Type B pancreatic cell (in vitro differentiated cells): ENCODE measurements at regions not wholly inside any gene's neighbourhood (a gene's known extent, or its start where the extent isn't known, plus 50 kb on each side); places are given as distances from the start of the nearest gene placed in this dataset.

Experiments used
- DNase-seq: peaks from one replicate; pipeline ENCODE4 v3.0.0; 2021; ENCODE audit warnings: mixed read lengths; ENCODE audit not compliant: unreplicated experiment; ENCODE audit errors: extremely low spot score
- H3K27ac Mint-ChIP-seq: 2 replicates; pipeline ENCODE4 v1.8.0; 2021; ENCODE audit warnings: mild to moderate bottlenecking, mixed read lengths
- H3K27me3 Mint-ChIP-seq: 2 replicates; pipeline ENCODE4 v1.8.0; 2021; ENCODE audit warnings: mixed read lengths
- H3K36me3 Mint-ChIP-seq: 2 replicates; pipeline ENCODE4 v1.8.0; 2021; ENCODE audit warnings: mixed read lengths
- H3K4me1 Mint-ChIP-seq: one replicate; pipeline ENCODE4 v1.8.0; 2021; ENCODE audit warnings: mixed read lengths; ENCODE audit not compliant: unreplicated experiment
- H3K4me3 Mint-ChIP-seq: 2 replicates; pipeline ENCODE4 v1.8.0; 2021; ENCODE audit warnings: mild to moderate bottlenecking, mixed read lengths
- H3K9me3 Mint-ChIP-seq: 2 replicates; pipeline ENCODE4 v1.8.0; 2021; ENCODE audit warnings: mixed read lengths
- TF ChIP-seq, protein P1 (sequence below): fragments of 200-600 bp; sonication (generic); conservative IDR thresholded peaks from 2 replicates; pipeline ENCODE4 v1.5.0; 2021; ENCODE audit warnings: antibody characterized with exemption, mild to moderate bottlenecking

DNA sequence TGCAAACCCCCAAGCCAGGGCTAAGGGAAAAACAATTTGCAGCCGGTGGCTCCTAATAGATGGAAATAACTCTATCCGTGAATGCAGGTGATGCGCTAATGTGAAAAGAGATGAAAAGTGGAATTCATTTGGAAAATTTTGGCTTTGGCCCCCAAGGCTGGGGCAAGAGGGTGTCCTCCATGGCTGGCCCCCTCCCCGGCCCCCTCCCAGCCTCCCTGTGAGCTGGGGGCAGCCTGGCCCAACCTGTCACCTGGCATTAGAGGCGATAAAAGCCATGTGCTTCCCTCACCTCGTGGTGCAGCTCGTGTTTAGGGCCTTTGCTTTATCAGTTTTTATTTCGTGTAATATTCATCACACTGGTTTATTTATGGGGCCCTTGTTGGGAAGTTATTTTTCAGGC lies 267.2 kb downstream of the ENGASE start:
- DNase-seq, result no peak
- Mint-ChIP-seq H3K27me3 (peaks cover 47% of the 10 kb centered on the region), H3K36me3 (no peaks in the 10 kb centered on the region), H3K9me3 (peaks cover 10% of the 10 kb centered on the region), H3K4me3 (no peak overlapping the region), H3K27ac (no peak overlapping the region), H3K4me1 (no peaks in the 10 kb centered on the region)
- TF ChIP-seq, protein P1, sequence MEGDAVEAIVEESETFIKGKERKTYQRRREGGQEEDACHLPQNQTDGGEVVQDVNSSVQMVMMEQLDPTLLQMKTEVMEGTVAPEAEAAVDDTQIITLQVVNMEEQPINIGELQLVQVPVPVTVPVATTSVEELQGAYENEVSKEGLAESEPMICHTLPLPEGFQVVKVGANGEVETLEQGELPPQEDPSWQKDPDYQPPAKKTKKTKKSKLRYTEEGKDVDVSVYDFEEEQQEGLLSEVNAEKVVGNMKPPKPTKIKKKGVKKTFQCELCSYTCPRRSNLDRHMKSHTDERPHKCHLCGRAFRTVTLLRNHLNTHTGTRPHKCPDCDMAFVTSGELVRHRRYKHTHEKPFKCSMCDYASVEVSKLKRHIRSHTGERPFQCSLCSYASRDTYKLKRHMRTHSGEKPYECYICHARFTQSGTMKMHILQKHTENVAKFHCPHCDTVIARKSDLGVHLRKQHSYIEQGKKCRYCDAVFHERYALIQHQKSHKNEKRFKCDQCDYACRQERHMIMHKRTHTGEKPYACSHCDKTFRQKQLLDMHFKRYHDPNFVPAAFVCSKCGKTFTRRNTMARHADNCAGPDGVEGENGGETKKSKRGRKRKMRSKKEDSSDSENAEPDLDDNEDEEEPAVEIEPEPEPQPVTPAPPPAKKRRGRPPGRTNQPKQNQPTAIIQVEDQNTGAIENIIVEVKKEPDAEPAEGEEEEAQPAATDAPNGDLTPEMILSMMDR, result no peak

DNA sequence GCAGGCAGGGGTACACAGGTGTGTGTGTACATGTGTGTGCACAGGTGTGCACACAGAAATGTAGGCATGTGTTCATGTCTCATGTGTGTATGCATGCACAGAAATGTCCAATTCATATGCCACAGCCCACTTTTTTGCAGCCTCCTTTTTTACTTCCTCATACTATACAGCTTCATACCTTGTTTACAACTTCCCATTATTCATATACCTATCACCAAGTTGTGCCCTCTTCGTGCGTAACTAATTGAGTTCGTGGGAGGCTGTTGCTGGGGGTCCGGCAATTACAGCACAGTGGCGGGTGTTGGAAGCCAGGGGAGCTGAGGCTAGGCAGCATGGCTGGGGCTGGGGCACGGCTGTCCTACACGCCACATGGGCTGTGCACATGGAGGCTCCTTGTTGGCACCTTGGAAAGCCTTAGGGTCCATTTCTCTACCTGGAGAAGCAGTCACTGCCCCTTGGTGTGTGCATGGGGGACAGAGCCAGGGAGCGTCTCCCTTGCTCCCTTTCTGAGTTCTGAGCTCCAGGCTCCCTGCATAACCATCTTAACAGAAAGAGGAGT lies 266.7 kb downstream of the ENGASE start:
- Mint-ChIP-seq H3K9me3 (peaks cover 10% of the 10 kb centered on the region), H3K36me3 (no peaks in the 10 kb centered on the region), H3K27ac (no peak overlapping the region), H3K27me3 (peaks cover 47% of the 10 kb centered on the region), H3K4me1 (no peaks in the 10 kb centered on the region), H3K4me3 (no peak overlapping the region)
- DNase-seq, result no peak
- TF ChIP-seq, protein P1, result no peak

DNA sequence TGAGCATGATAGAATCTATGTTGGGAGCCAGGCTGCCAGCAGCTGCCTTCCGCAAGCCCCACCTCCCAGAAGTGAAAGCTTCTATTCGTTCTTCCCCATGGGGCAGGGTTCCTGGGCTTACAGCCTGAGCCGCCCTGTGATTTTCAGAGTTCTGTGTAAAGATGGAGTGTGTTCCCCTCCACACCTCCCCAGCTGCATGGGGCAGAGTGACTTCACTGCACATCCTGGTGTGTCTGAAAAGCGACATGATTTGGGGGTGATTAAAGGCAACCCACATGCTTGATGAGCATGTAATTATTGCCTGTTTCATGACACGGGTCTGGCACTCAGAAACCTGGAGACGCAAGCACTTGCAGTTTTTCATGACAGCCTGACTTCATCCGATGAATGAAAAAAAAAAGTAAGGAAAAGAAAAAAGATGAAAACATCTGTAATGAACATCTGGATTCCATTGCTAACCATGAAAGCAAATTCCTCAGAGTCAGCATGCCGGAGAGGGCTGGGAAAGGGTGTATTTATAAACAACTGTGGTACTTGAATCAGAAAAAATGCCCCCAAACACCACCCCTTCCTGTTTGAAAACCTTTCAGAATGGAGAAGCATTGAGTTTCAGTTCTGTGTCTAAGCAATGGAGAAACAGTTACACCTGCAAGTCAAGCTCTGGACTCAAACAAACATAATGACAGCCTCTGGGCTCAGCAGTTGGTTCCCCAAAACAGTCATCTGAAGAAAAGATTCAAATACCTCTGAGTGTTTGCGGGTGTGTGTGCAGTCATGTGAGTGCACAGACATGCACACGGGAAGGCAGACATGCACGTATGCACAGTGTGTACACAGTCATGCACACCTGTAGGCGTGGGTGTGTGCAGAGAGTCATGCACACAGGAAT lies 266.0 kb downstream of the ENGASE start:
- no peaks in the 10 kb centered on the region for H3K36me3 Mint-ChIP-seq
- H3K9me3 Mint-ChIP-seq, result peaks cover 9% of the 10 kb centered on the region
- no peak overlapping the region for H3K4me3 Mint-ChIP-seq
- TF ChIP-seq, protein P1, result no peak
- peaks cover 48% of the 10 kb centered on the region for H3K27me3 Mint-ChIP-seq
- H3K4me1 Mint-ChIP-seq, result no peaks in the 10 kb centered on the region
- H3K27ac Mint-ChIP-seq, result no peak overlapping the region
- no peak for DNase-seq

DNA sequence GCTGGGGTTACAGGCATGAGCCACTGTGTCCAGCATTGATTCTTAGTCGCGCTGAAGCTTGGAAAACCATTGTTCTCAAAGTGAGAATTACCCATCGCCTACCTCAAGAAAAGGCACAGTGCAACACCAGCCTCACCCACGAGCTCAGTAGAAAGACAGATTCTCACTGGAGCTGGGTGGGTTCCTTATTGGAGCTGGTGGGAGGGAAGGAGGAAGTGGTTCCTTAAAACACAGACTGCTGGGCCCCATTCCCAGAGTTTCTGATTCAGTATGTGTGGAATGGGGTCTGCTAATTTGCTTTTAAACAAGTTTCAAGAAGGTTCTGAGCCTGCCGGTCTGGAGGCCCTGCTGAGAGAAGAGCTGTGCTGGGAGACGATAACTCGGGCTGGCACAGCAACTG lies 264.7 kb downstream of the ENGASE start:
- Mint-ChIP-seq H3K4me1 (no peaks in the 10 kb centered on the region), H3K4me3 (no peak overlapping the region), H3K27ac (no peak overlapping the region), H3K27me3 (peaks cover 47% of the 10 kb centered on the region), H3K9me3 (no peaks in the 10 kb centered on the region), H3K36me3 (no peaks in the 10 kb centered on the region)
- TF ChIP-seq, protein P1, result no peak
- DNase-seq, result no peak

DNA sequence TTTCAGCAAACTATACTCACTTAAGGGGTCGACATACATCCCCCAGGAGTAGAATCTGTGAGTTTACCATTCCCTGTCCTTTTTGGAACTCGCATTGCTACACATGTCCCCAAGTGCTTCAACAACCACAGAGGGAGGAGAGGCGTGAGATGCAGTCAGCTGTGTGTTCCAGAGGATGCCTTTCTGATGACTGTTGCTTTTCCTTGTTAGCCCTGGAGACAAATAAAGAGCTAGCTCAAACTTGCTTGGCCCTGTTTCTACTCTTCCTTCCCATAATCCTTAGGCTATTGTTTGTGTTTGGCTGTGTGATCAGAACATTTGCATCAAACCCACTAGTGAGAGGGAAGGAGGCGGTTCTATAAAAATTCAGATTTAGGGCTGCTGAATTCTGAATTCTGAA lies 264.0 kb downstream of the ENGASE start:
- Mint-ChIP-seq H3K27me3 (peaks cover 54% of the 10 kb centered on the region), H3K4me3 (no peak overlapping the region)

More for the DNA sequence above, 264.0 kb downstream of the ENGASE start:
- Mint-ChIP-seq H3K4me1 (no peaks in the 10 kb centered on the region), H3K27ac (no peak overlapping the region), H3K36me3 (no peaks in the 10 kb centered on the region), H3K9me3 (no peaks in the 10 kb centered on the region)
- TF ChIP-seq, protein P1, result no peak
- DNase-seq, result no peak
